ELR (cell line): ENCODE measurements at regions not wholly inside any gene's neighbourhood (a gene's known extent, or its start where the extent isn't known, plus 50 kb on each side); places are given as distances from the start of the nearest gene placed in this dataset.
"Not testable (repeated sequence)": the region's sequence is repeated elsewhere in the genome, so short reads cannot be mapped to it uniquely, and the experiment has no call there.

ENCODE experiments used
- DNase-seq: peaks from one replicate; pipeline ENCODE4 v3.0.0-alpha.2; 2015; ENCODE audit warnings: low read depth

GRCh38 chr18:1296237-1296636 is 391.6 kb downstream of the ADCYAP1 start:
- no peak for DNase-seq

- DNase-seq = no peak
These were observed 398.2 kb downstream of the ADCYAP1 start for GRCh38 chr18:1302861-1303260.

- DNase-seq = no peak
These were observed 399.8 kb downstream of the ADCYAP1 start for GRCh38 chr18:1304392-1304992.

GRCh38 chr18:1306641-1307040 is 402.0 kb downstream of the ADCYAP1 start:
- DNase-seq = no peak

- no peak for DNase-seq
These were observed 404.0 kb downstream of the ADCYAP1 start for GRCh38 chr18:1308686-1309085.

- DNase-seq = no peak
These were observed 406.7 kb downstream of the ADCYAP1 start for GRCh38 chr18:1311376-1311775.

- DNase-seq = not testable (repeated sequence)
These were observed 430.7 kb downstream of the ADCYAP1 start for GRCh38 chr18:1335345-1335744.

- DNase-seq = no peak
These were observed 446.3 kb downstream of the ADCYAP1 start for GRCh38 chr18:1350931-1351450.

- no peak for DNase-seq
These were observed 448.4 kb downstream of the ADCYAP1 start for GRCh38 chr18:1353025-1353424.

GRCh38 chr18:1357724-1358123 is 453.1 kb downstream of the ADCYAP1 start:
- DNase-seq = no peak

- DNase-seq = no peak
These were observed 457.3 kb downstream of the ADCYAP1 start for GRCh38 chr18:1361936-1362335.

- DNase-seq = no peak
These were observed 465.9 kb downstream of the ADCYAP1 start for GRCh38 chr18:1370552-1370951.

GRCh38 chr18:1371724-1372123 is 467.1 kb downstream of the ADCYAP1 start:
- no peak for DNase-seq

- DNase-seq = no peak
These were observed 478.8 kb downstream of the ADCYAP1 start for GRCh38 chr18:1383465-1383864.

GRCh38 chr18:1388468-1388867 is 483.8 kb downstream of the ADCYAP1 start:
- DNase-seq = not testable (repeated sequence)

- DNase-seq = no peak
These were observed 487.4 kb downstream of the ADCYAP1 start for GRCh38 chr18:1392046-1392445.

GRCh38 chr18:1392865-1393734 is 488.4 kb downstream of the ADCYAP1 start:
- DNase-seq = no peak

- no peak for DNase-seq
These were observed 489.3 kb downstream of the ADCYAP1 start for GRCh38 chr18:1393929-1394328.

- no peak for DNase-seq
These were observed 489.8 kb downstream of the ADCYAP1 start for GRCh38 chr18:1394426-1394825.

GRCh38 chr18:1394966-1395365 is 490.3 kb downstream of the ADCYAP1 start:
- DNase-seq = no peak

- DNase-seq = no peak
These were observed 503.7 kb downstream of the ADCYAP1 start for GRCh38 chr18:1408376-1408775.

- DNase-seq = no peak
These were observed 508.1 kb downstream of the ADCYAP1 start for GRCh38 chr18:1412655-1413322.

- no peak for DNase-seq
These were observed 508.6 kb downstream of the ADCYAP1 start for GRCh38 chr18:1413323-1413675.
